Ovary (tissue), 3 donors: ENCODE measurements at regions not wholly inside any gene's neighbourhood (a gene's known extent, or its start where the extent isn't known, plus 50 kb on each side); places are given as distances from the start of the nearest gene placed in this dataset.

Source experiments
- CTCF ChIP-seq, 3 donors: fragments of 450-650 bp in 2 of 3; fragments of 200-600 bp in 1 of 3; IDR thresholded peaks; one replicate each; pipeline versions ENCODE4 v1.5.1 to v1.8.0; 2016 to 2022; ENCODE audit warnings: antibody characterized with exemption in 3 of 3, mild to moderate bottlenecking in 1 of 3
- EP300 ChIP-seq: sonication (generic); formaldehyde crosslinking; IDR thresholded peaks from one replicate; pipeline ENCODE4 v1.6.1; 2017; ENCODE audit warnings: antibody characterized with exemption
- POLR2A ChIP-seq: fragments of 450-650 bp; IDR thresholded peaks from one replicate; pipeline ENCODE4 v1.6.1; 2017; ENCODE audit warnings: antibody characterized with exemption, mild to moderate bottlenecking, moderate library complexity
- donor health status: DM: no; HTN: no; CAD: no.

- TF ChIP-seq EP300 = no peak
- TF ChIP-seq CTCF (IDR thresholded peaks at IDR 0.05) = no peak
- TF ChIP-seq POLR2A = no peak
These were observed 133.7 kb downstream of the FAM53A start for GRCh38 chr4:1550122-1551070.
